GM12873 (cell line): ENCODE measurements at regions not wholly inside any gene's neighbourhood (a gene's known extent, or its start where the extent isn't known, plus 50 kb on each side); places are given as distances from the start of the nearest gene placed in this dataset.

Experiments used
- TF ChIP-seq, protein P1 (sequence below): IDR thresholded peaks from 2 replicates; pipeline ENCODE4 v1.5.1; 2012; ENCODE audit warnings: low read depth, mild to moderate bottlenecking, moderate library complexity, low read length, control low read depth; ENCODE audit not compliant: insufficient read depth; ENCODE audit errors: missing control alignments

DNA sequence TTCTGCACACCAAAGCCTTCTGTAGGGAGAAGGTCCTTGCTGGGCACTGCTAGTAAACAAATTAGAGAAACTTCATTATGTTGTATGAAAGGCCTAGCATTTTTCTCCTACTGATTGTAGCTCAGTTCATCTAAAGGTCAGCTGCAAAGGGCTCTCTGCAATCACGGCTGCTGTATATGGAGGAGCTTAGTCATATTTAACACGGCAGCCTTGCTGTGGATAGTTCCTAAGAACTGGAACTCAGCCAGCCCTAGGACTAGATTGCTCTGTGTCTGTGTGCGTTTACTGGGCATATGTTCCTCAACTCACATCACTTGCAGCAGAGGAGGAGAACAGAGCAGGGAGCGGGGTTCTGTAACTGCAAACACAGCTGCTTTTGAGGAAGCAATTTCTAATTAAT, 1103.9 kb upstream of the KLHL29 start:
- TF ChIP-seq, protein P1, sequence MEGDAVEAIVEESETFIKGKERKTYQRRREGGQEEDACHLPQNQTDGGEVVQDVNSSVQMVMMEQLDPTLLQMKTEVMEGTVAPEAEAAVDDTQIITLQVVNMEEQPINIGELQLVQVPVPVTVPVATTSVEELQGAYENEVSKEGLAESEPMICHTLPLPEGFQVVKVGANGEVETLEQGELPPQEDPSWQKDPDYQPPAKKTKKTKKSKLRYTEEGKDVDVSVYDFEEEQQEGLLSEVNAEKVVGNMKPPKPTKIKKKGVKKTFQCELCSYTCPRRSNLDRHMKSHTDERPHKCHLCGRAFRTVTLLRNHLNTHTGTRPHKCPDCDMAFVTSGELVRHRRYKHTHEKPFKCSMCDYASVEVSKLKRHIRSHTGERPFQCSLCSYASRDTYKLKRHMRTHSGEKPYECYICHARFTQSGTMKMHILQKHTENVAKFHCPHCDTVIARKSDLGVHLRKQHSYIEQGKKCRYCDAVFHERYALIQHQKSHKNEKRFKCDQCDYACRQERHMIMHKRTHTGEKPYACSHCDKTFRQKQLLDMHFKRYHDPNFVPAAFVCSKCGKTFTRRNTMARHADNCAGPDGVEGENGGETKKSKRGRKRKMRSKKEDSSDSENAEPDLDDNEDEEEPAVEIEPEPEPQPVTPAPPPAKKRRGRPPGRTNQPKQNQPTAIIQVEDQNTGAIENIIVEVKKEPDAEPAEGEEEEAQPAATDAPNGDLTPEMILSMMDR: no peak

DNA sequence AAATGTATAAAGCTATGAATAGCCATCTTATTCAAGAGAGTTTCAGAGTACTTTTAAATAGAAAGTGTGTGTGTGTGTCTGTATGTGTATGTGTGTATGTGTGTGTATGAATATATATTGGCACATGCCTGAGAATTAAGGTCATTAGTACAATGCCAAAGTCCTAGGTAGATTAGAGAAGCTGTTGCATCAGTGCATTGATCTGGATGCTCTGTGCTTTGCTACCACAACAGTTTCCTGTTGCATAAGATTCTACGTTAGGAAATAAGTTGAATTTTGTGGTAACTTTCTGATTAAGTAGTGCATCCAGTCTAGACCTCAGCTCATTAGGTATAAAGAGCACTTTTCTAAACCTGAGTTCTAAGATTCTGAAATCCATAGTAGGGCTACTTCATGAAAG, 1102.8 kb upstream of the KLHL29 start:
- TF ChIP-seq, protein P1: no peak

DNA sequence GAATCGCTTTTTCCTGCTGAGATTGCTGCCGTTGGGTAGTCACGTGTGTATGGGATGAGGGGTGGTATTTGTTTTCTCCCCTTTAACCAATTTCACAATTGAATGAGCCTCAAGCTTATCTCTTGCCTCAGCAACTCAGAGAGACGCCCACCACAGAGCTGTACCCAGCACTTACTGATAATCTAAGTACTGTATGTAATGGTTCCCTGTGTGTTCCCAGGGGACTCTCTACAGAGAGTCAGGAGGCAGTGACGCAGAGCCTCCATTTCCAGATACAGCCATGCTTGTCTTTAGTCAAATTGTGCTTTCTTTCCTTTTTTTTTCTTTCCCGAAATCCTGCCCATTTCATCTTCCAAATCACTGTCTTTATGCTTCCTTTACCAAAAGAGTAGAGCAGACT, 1102.1 kb upstream of the KLHL29 start:
- TF ChIP-seq, protein P1: no peak

DNA sequence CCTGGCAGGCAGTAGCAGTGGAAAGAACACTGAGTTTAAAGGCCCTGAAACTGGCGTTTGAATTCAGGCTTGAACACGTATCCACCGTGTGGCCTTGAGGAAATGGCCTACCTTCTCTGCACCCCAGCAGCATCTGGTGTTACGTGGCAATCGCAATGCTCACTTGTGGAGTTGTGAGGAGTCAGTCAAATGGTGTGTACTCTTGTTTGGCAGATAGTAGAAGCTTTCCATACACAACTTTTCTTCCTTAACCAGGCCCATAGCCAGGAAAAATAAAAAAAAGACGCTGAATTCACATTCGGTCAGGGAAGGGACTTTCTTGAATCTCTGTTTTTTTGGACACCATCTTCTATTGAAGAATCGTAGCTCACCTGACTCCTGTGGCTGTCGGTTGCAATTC, 1101.5 kb upstream of the KLHL29 start:
- TF ChIP-seq, protein P1: no peak

DNA sequence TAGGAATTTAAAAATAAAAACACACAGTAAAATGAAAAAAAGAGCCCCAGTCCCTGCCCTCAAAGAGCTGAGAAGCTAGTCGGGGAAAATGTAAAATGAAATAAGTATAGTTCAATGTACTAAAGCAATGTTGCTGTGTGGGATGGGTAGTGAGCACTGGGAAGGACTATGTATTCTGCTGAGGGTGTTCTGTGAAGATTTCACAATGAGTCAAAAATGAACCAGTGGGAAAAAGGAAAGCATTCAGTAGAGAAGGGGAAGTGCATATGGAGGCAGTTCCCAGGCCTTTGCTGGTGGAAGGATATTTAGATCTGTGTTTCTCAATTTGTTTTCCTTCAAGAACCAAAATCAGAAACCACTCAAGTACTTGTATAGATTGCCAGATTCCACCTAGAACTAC, 1094.7 kb upstream of the KLHL29 start:
- TF ChIP-seq, protein P1: no peak

DNA sequence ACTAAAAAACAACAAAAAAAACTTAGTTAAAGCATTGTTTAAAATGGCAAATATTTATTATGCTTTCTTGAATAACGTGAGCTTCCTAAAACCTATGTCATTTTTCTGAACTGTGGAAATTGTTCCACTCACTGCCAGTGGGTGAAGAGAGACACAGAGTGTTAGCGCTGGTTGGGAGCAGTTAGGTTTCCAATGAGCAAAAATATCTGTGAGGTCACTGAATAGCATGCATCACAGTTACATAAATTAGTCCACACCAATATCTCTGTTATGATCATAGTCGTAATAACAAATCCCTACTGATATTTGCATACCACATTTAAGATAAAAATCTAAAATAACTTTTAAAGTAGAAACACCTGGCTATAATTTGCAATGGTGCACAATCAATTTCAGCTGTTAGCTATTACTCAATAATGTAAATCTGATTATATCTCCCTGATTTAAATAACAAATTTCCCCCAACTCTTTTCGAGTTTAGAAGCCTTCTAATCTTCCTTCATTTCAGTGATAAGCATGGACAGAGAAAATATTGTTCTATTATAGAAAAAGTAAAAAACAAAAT, 1094.0 kb upstream of the KLHL29 start:
- TF ChIP-seq, protein P1: no peak

DNA sequence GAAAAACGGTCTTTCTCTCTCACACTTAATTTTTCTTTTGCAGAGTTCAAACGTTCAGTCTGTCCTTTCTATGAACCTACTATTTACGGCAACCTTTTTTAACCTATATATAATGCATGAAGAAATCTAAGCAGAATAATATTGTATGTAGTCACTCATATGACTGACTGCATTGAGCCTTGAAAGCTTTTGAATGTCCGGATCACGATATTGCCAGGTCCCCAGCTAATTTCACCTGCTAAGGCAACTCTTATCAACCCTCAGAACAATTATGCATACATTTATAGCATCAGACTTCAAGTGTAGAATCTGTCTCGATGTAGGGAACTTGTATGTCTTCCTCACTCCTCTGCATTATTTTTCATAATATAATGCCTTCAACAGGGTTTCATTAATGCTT, 1083.8 kb upstream of the KLHL29 start:
- TF ChIP-seq, protein P1: no peak
